Mesothelial cell of epicardium (in vitro differentiated cells): ENCODE measurements at regions not wholly inside any gene's neighbourhood (a gene's known extent, or its start where the extent isn't known, plus 50 kb on each side); places are given as distances from the start of the nearest gene placed in this dataset.

ENCODE experiments used
- DNase-seq, 2 experiments: peaks; one replicate each; pipeline ENCODE4 v3.0.0; 2021; ENCODE audit warnings: low spot score in 2 of 2; ENCODE audit not compliant: unreplicated experiment in 2 of 2
- H3K27ac Mint-ChIP-seq: 2 replicates; pipeline ENCODE4 v1.8.0; 2021; ENCODE audit warnings: mixed read lengths
- H3K27me3 Mint-ChIP-seq: 2 replicates; pipeline ENCODE4 v1.8.0; 2021; ENCODE audit warnings: low read depth, mixed read lengths
- H3K36me3 Mint-ChIP-seq: 2 replicates; pipeline ENCODE4 v1.8.0; 2021; ENCODE audit warnings: mixed read lengths
- H3K4me1 Mint-ChIP-seq: 2 replicates; pipeline ENCODE4 v1.8.0; 2021; ENCODE audit warnings: mixed read lengths
- H3K4me3 Mint-ChIP-seq: 2 replicates; pipeline ENCODE4 v1.8.0; 2021; ENCODE audit warnings: mild to moderate bottlenecking, moderate library complexity, mixed read lengths
- H3K9me3 Mint-ChIP-seq: 2 replicates; pipeline ENCODE4 v1.8.0; 2021; ENCODE audit warnings: mixed read lengths
- CTCF ChIP-seq: fragments of 200-600 bp; sonication (generic); IDR thresholded peaks from one replicate; pipeline ENCODE4 v1.5.0; 2021; ENCODE audit warnings: antibody characterized with exemption; ENCODE audit not compliant: unreplicated experiment

- no peak for TF ChIP-seq CTCF
- no peak overlapping the region for H3K27ac Mint-ChIP-seq
- peaks cover 2% of the 10 kb centered on the region for H3K27me3 Mint-ChIP-seq
- H3K36me3 Mint-ChIP-seq = no peaks in the 10 kb centered on the region
- no peak overlapping the region for H3K4me3 Mint-ChIP-seq
- H3K9me3 Mint-ChIP-seq = peaks cover 7% of the 10 kb centered on the region
- DNase-seq = no peak
- peaks cover 18% of the 10 kb centered on the region for H3K4me1 Mint-ChIP-seq
Observed at GRCh38 chr9:119795395-119795794, 426.2 kb upstream of the BRINP1 start.

- H3K27me3 Mint-ChIP-seq = peaks cover 2% of the 10 kb centered on the region
- no peaks in the 10 kb centered on the region for H3K36me3 Mint-ChIP-seq
- no peak overlapping the region for H3K27ac Mint-ChIP-seq
- H3K4me1 Mint-ChIP-seq = peaks cover 22% of the 10 kb centered on the region
- DNase-seq = no peak
- H3K4me3 Mint-ChIP-seq = no peak overlapping the region
- no peak for TF ChIP-seq CTCF
- peaks cover 7% of the 10 kb centered on the region for H3K9me3 Mint-ChIP-seq
Observed at GRCh38 chr9:119794836-119795235, 425.6 kb upstream of the BRINP1 start.

GRCh38 chr9:119793218-119793617 is 424.0 kb upstream of the BRINP1 start:
- H3K9me3 Mint-ChIP-seq = no peaks in the 10 kb centered on the region
- TF ChIP-seq CTCF = no peak

GRCh38 chr9:119792242-119792641 is 423.0 kb upstream of the BRINP1 start:
- Mint-ChIP-seq H3K36me3 (no peaks in the 10 kb centered on the region), H3K27me3 (peaks cover 2% of the 10 kb centered on the region), H3K4me1 (peaks cover 41% of the 10 kb centered on the region), H3K27ac (no peak overlapping the region), H3K4me3 (no peak overlapping the region), H3K9me3 (no peaks in the 10 kb centered on the region)
- no peak for DNase-seq
- no peak for TF ChIP-seq CTCF

More at GRCh38 chr9:119793218-119793617, 424.0 kb upstream of the BRINP1 start:
- Mint-ChIP-seq H3K4me3 (no peak overlapping the region), H3K27ac (no peak overlapping the region), H3K4me1 (peaks cover 37% of the 10 kb centered on the region), H3K27me3 (peaks cover 2% of the 10 kb centered on the region), H3K36me3 (no peaks in the 10 kb centered on the region)
- no peak for DNase-seq

- no peak for DNase-seq
- Mint-ChIP-seq H3K9me3 (no peaks in the 10 kb centered on the region), H3K27me3 (peaks cover 10% of the 10 kb centered on the region), H3K4me1 (peaks cover 50% of the 10 kb centered on the region), H3K27ac (peak overlapping the region; percentile 32), H3K36me3 (no peaks in the 10 kb centered on the region), H3K4me3 (no peak overlapping the region)
- TF ChIP-seq CTCF = no peak
Observed at GRCh38 chr9:119789987-119790386, 420.8 kb upstream of the BRINP1 start.

GRCh38 chr9:119788921-119789320 is 419.7 kb upstream of the BRINP1 start:
- Mint-ChIP-seq H3K4me3 (no peak overlapping the region), H3K27me3 (peaks cover 10% of the 10 kb centered on the region), H3K4me1 (peaks cover 44% of the 10 kb centered on the region), H3K27ac (peak overlapping the region; percentile 89), H3K36me3 (no peaks in the 10 kb centered on the region), H3K9me3 (no peaks in the 10 kb centered on the region)
- no peak for DNase-seq
- TF ChIP-seq CTCF = no peak
